ENCODE measurements at regions not wholly inside any gene's neighbourhood (a gene's known extent, or its start where the extent isn't known, plus 50 kb on each side); places are given as distances from the start of the nearest gene placed in this dataset.

- no peak overlapping the region for H4K91ac ChIP-seq (ENCODE audit: insufficient read length, low read depth, low read length)
- WGBS (ENCODE audit: extremely low coverage, insufficient read length, low lambda C conversion rate) = no CpG with 5 or more reads among the region's 2 CpGs
- no peak overlapping the region for H3K27ac ChIP-seq (ENCODE audit: insufficient read length, low read depth, low read length)
- H3K36me3 Mint-ChIP-seq (ENCODE audit: insufficient read depth in 1 of 3, low read depth in 3 of 3) = peaks cover 0 to 2% (median 0%) of the 10 kb centered on the region in 3 experiments; a peak in 2 of 7 replicates
- H2BK5ac ChIP-seq (ENCODE audit: insufficient read length, low read length) = no peak overlapping the region
- no peak overlapping the region for H3K9ac ChIP-seq (ENCODE audit: extremely low read depth, insufficient read length, low read length)
- no peak overlapping the region for H4K5ac ChIP-seq (ENCODE audit: insufficient read length, low read depth, low read length)
- no peak overlapping the region for H3K4ac ChIP-seq (ENCODE audit: low read depth, low read length)
- H3K4me2 ChIP-seq (ENCODE audit: insufficient read depth, insufficient read length, low read length) = no peak overlapping the region
- no peak overlapping the region for H3T11ph ChIP-seq (ENCODE audit: low read length)
- H2BK15ac ChIP-seq (ENCODE audit: low read depth, low read length) = no peak overlapping the region
- H3K27me3 ChIP-seq (ENCODE audit: insufficient read depth, low read length) = no peaks in the 10 kb centered on the region
- H3K79me2 ChIP-seq (ENCODE audit: insufficient read depth, low read length) = no peaks in the 10 kb centered on the region
- no peak overlapping the region for H4K8ac ChIP-seq (replicated peaks; ENCODE audit: insufficient read length, low read depth, low read length)
- H2BK20ac ChIP-seq (ENCODE audit: low read depth, low read length, poor library complexity, severe bottlenecking) = no peak overlapping the region
- H3K9me3 Mint-ChIP-seq = peaks cover 38 to 47% of the 10 kb centered on the region in 2 experiments
- H2AFZ ChIP-seq (ENCODE audit: low read length) = no peak overlapping the region
- no peak overlapping the region for H3K4me3 Mint-ChIP-seq
- no peak for TF ChIP-seq CTCF (conservative IDR thresholded peaks at IDR 0.05)
- no peak overlapping the region for H3K27ac Mint-ChIP-seq
- H3K23ac ChIP-seq (ENCODE audit: insufficient read length, low read depth, low read length) = no peak overlapping the region
- no peaks in the 10 kb centered on the region for H4K20me1 ChIP-seq (ENCODE audit: control insufficient read depth, insufficient read depth, insufficient read length)
- H2AK5ac ChIP-seq (ENCODE audit: insufficient read length, low read length) = no peak overlapping the region
- no peak for DNase-seq
- H3K4me1 ChIP-seq (ENCODE audit: insufficient read depth, low read length) = no peaks in the 10 kb centered on the region
- H3K23me2 ChIP-seq (ENCODE audit: insufficient read length, low read depth, low read length, poor library complexity, severe bottlenecking) = no peaks in the 10 kb centered on the region
- H3K79me1 ChIP-seq (ENCODE audit: insufficient read depth, low read depth, low read length, poor library complexity, severe bottlenecking) = no peaks in the 10 kb centered on the region
- no peak overlapping the region for H3K18ac ChIP-seq (ENCODE audit: insufficient read length, low read depth, low read length)
- H2BK120ac ChIP-seq (ENCODE audit: low read depth, low read length, poor library complexity, severe bottlenecking) = no peak overlapping the region
- 0 out of 4 replicates have a peak, but pooled peaks cover 0 to 4% of the 10 kb centered on the region in 2 experiments for H3K4me1 Mint-ChIP-seq
- H3K14ac ChIP-seq (ENCODE audit: insufficient read depth, low read length) = no peak overlapping the region
- H3K27me3 Mint-ChIP-seq (ENCODE audit: low read depth) = no peaks in the 10 kb centered on the region; the same call in 1 of the 2 replicates
- no peak overlapping the region for H3K56ac ChIP-seq (ENCODE audit: insufficient read length, low read depth, low read length)
- peaks cover 16% of the 10 kb centered on the region for H3K9me3 ChIP-seq (ENCODE audit: control insufficient read depth, low read depth, low read length)
- H2BK12ac ChIP-seq (ENCODE audit: insufficient read length, low read depth, low read length) = no peak overlapping the region
These were observed 54.8 kb upstream of the ZMAT1 start for GRCh38 chrX:101986586-101986985.

All from H9 (cell line).